ENCODE measurements at regions not wholly inside any gene's neighbourhood (a gene's known extent, or its start where the extent isn't known, plus 50 kb on each side); places are given as distances from the start of the nearest gene placed in this dataset.
"Not testable (repeated sequence)": the region's sequence is repeated elsewhere in the genome, so short reads cannot be mapped to it uniquely, and the experiment has no call there.

- ATAC-seq (replicated peaks; ENCODE audit: extremely low read depth, poor library complexity, severe bottlenecking): no peak
- H3K4me1 Mint-ChIP-seq: no peaks in the 10 kb centered on the region
- H3K27me3 Mint-ChIP-seq: no peaks in the 10 kb centered on the region
- DNase-seq (ENCODE audit: low spot score in 2 of 2): no peak
- no peak overlapping the region for H3K4me3 Mint-ChIP-seq
- no peaks in the 10 kb centered on the region for H3K36me3 Mint-ChIP-seq (ENCODE audit: insufficient read depth)
- no peak overlapping the region for H3K27ac Mint-ChIP-seq (ENCODE audit: low read depth)
- peaks cover 6% of the 10 kb centered on the region for H3K9me3 Mint-ChIP-seq
Observed at GRCh38 chr21:24583473-24583872, 1023.8 kb downstream of the MRPL39 start.

- Mint-ChIP-seq H3K27ac (ENCODE audit: low read depth) (no peak overlapping the region), H3K4me3 (no peak overlapping the region), H3K9me3 (peaks cover 10% of the 10 kb centered on the region), H3K36me3 (ENCODE audit: insufficient read depth) (no peaks in the 10 kb centered on the region), H3K27me3 (no peaks in the 10 kb centered on the region), H3K4me1 (no peaks in the 10 kb centered on the region)
- no peak for ATAC-seq (replicated peaks; ENCODE audit: extremely low read depth, poor library complexity, severe bottlenecking)
- no peak for DNase-seq (ENCODE audit: low spot score in 2 of 2)
Observed at GRCh38 chr21:24577301-24577700, 1030.0 kb downstream of the MRPL39 start.

GRCh38 chr21:24561291-24561690 is 1046.0 kb downstream of the MRPL39 start:
- no peaks in the 10 kb centered on the region for H3K36me3 Mint-ChIP-seq (ENCODE audit: insufficient read depth)
- ATAC-seq (replicated peaks; ENCODE audit: extremely low read depth, poor library complexity, severe bottlenecking): no peak
- no peak overlapping the region for H3K4me3 Mint-ChIP-seq
- peaks cover 29% of the 10 kb centered on the region for H3K9me3 Mint-ChIP-seq
- no peak overlapping the region for H3K27ac Mint-ChIP-seq (ENCODE audit: low read depth)
- no peaks in the 10 kb centered on the region for H3K4me1 Mint-ChIP-seq
- no peak for DNase-seq (ENCODE audit: low spot score in 2 of 2)
- H3K27me3 Mint-ChIP-seq: no peaks in the 10 kb centered on the region

GRCh38 chr21:24552491-24552890 is 1054.8 kb downstream of the MRPL39 start:
- Mint-ChIP-seq H3K4me3 (no peak overlapping the region), H3K27me3 (no peaks in the 10 kb centered on the region), H3K27ac (ENCODE audit: low read depth) (no peak overlapping the region), H3K9me3 (peaks cover 14% of the 10 kb centered on the region), H3K36me3 (ENCODE audit: insufficient read depth) (no peaks in the 10 kb centered on the region), H3K4me1 (no peaks in the 10 kb centered on the region)
- ATAC-seq (replicated peaks; ENCODE audit: extremely low read depth, poor library complexity, severe bottlenecking) (no peak), DNase-seq (ENCODE audit: low spot score in 2 of 2) (no peak)

GRCh38 chr21:24545807-24546361 is 1061.4 kb downstream of the MRPL39 start:
- Mint-ChIP-seq H3K9me3 (no peaks in the 10 kb centered on the region), H3K27me3 (no peaks in the 10 kb centered on the region), H3K27ac (ENCODE audit: low read depth) (no peak overlapping the region), H3K4me1 (no peaks in the 10 kb centered on the region), H3K4me3 (no peak overlapping the region), H3K36me3 (ENCODE audit: insufficient read depth) (no peaks in the 10 kb centered on the region)
- ATAC-seq (replicated peaks; ENCODE audit: extremely low read depth, poor library complexity, severe bottlenecking) (no peak), DNase-seq (ENCODE audit: low spot score in 2 of 2) (no peak)

GRCh38 chr21:24514081-24514733 is 1093.1 kb downstream of the MRPL39 start:
- no peak for ATAC-seq (replicated peaks; ENCODE audit: extremely low read depth, poor library complexity, severe bottlenecking)
- H3K27ac Mint-ChIP-seq (ENCODE audit: low read depth): no peak overlapping the region
- no peaks in the 10 kb centered on the region for H3K27me3 Mint-ChIP-seq
- DNase-seq (ENCODE audit: low spot score in 2 of 2): no peak
- peaks cover 2% of the 10 kb centered on the region for H3K9me3 Mint-ChIP-seq
- H3K4me1 Mint-ChIP-seq: no peaks in the 10 kb centered on the region
- H3K36me3 Mint-ChIP-seq (ENCODE audit: insufficient read depth): peaks cover 1% of the 10 kb centered on the region
- H3K4me3 Mint-ChIP-seq: no peak overlapping the region

GRCh38 chr21:24509131-24509530 is 1098.2 kb downstream of the MRPL39 start:
- peaks cover 6% of the 10 kb centered on the region for H3K9me3 Mint-ChIP-seq
- no peak overlapping the region for H3K4me3 Mint-ChIP-seq
- H3K4me1 Mint-ChIP-seq: no peaks in the 10 kb centered on the region
- DNase-seq (ENCODE audit: low spot score in 2 of 2): no peak
- H3K27ac Mint-ChIP-seq (ENCODE audit: low read depth): no peak overlapping the region
- no peak for ATAC-seq (replicated peaks; ENCODE audit: extremely low read depth, poor library complexity, severe bottlenecking)
- peaks cover 1% of the 10 kb centered on the region for H3K36me3 Mint-ChIP-seq (ENCODE audit: insufficient read depth)
- H3K27me3 Mint-ChIP-seq: no peaks in the 10 kb centered on the region

- no peaks in the 10 kb centered on the region for H3K4me1 Mint-ChIP-seq
- H3K9me3 Mint-ChIP-seq: no peaks in the 10 kb centered on the region
- ATAC-seq (replicated peaks; ENCODE audit: extremely low read depth, poor library complexity, severe bottlenecking): no peak
- H3K4me3 Mint-ChIP-seq: no peak overlapping the region
- H3K36me3 Mint-ChIP-seq (ENCODE audit: insufficient read depth): no peaks in the 10 kb centered on the region
- H3K27ac Mint-ChIP-seq (ENCODE audit: low read depth): no peak overlapping the region
- no peaks in the 10 kb centered on the region for H3K27me3 Mint-ChIP-seq
- no peak for DNase-seq (ENCODE audit: low spot score in 2 of 2)
Observed at GRCh38 chr21:24486973-24487372, 1120.3 kb downstream of the MRPL39 start.

GRCh38 chr21:24483361-24483760 is 1123.9 kb downstream of the MRPL39 start:
- DNase-seq (ENCODE audit: low spot score in 2 of 2); H3K4me3 Mint-ChIP-seq; H3K4me1 Mint-ChIP-seq: not testable (repeated sequence)

GRCh38 chr21:24470852-24471251 is 1136.4 kb downstream of the MRPL39 start:
- no peak overlapping the region for H3K4me3 Mint-ChIP-seq
- no peaks in the 10 kb centered on the region for H3K27me3 Mint-ChIP-seq
- ATAC-seq (replicated peaks; ENCODE audit: extremely low read depth, poor library complexity, severe bottlenecking) (no peak), DNase-seq (ENCODE audit: low spot score in 2 of 2) (no peak)
- H3K27ac Mint-ChIP-seq (ENCODE audit: low read depth): no peak overlapping the region
- no peaks in the 10 kb centered on the region for H3K4me1 Mint-ChIP-seq
- peaks cover 6% of the 10 kb centered on the region for H3K9me3 Mint-ChIP-seq
- peaks cover 1% of the 10 kb centered on the region for H3K36me3 Mint-ChIP-seq (ENCODE audit: insufficient read depth)

More at GRCh38 chr21:24483361-24483760, 1123.9 kb downstream of the MRPL39 start:
- not testable (repeated sequence) for H3K27ac Mint-ChIP-seq (ENCODE audit: low read depth); H3K36me3 Mint-ChIP-seq (ENCODE audit: insufficient read depth); H3K9me3 Mint-ChIP-seq; H3K27me3 Mint-ChIP-seq; ATAC-seq (replicated peaks; ENCODE audit: extremely low read depth, poor library complexity, severe bottlenecking)

GRCh38 chr21:24456358-24456757 is 1150.9 kb downstream of the MRPL39 start:
- Mint-ChIP-seq H3K9me3 (no peaks in the 10 kb centered on the region), H3K4me1 (no peaks in the 10 kb centered on the region), H3K36me3 (ENCODE audit: insufficient read depth) (no peaks in the 10 kb centered on the region), H3K4me3 (no peak overlapping the region), H3K27ac (ENCODE audit: low read depth) (no peak overlapping the region), H3K27me3 (no peaks in the 10 kb centered on the region)
- DNase-seq (ENCODE audit: low spot score in 2 of 2) (no peak), ATAC-seq (replicated peaks; ENCODE audit: extremely low read depth, poor library complexity, severe bottlenecking) (no peak)

- Mint-ChIP-seq H3K27ac (ENCODE audit: low read depth) (no peak overlapping the region), H3K27me3 (no peaks in the 10 kb centered on the region), H3K36me3 (ENCODE audit: insufficient read depth) (peaks cover 2% of the 10 kb centered on the region), H3K4me1 (no peaks in the 10 kb centered on the region), H3K4me3 (no peak overlapping the region), H3K9me3 (peaks cover 11% of the 10 kb centered on the region)
- ATAC-seq (replicated peaks; ENCODE audit: extremely low read depth, poor library complexity, severe bottlenecking) (no peak), DNase-seq (ENCODE audit: low spot score in 2 of 2) (no peak)
Observed at GRCh38 chr21:24450119-24450518, 1157.2 kb downstream of the MRPL39 start.

- DNase-seq (ENCODE audit: low spot score in 2 of 2): no peak
- H3K4me3 Mint-ChIP-seq: no peak overlapping the region
- H3K27ac Mint-ChIP-seq (ENCODE audit: low read depth): no peak overlapping the region
- H3K36me3 Mint-ChIP-seq (ENCODE audit: insufficient read depth): peaks cover 5% of the 10 kb centered on the region
- H3K9me3 Mint-ChIP-seq: peaks cover 11% of the 10 kb centered on the region
- no peaks in the 10 kb centered on the region for H3K27me3 Mint-ChIP-seq
- H3K4me1 Mint-ChIP-seq: no peaks in the 10 kb centered on the region
- no peak for ATAC-seq (replicated peaks; ENCODE audit: extremely low read depth, poor library complexity, severe bottlenecking)
Observed at GRCh38 chr21:24445517-24445916, 1161.8 kb downstream of the MRPL39 start.
